NCI-H2196 (cell line): ENCODE measurements at regions not wholly inside any gene's neighbourhood (a gene's known extent, or its start where the extent isn't known, plus 50 kb on each side); places are given as distances from the start of the nearest gene placed in this dataset.
"Not testable (repeated sequence)": the region's sequence is repeated elsewhere in the genome, so short reads cannot be mapped to it uniquely, and the experiment has no call there.

Experiments
- DNase-seq: peaks from one replicate; lab custom pipeline; 2025; ENCODE audit not compliant: unreplicated experiment; lab: John Stamatoyannopoulos, UW

DNA sequence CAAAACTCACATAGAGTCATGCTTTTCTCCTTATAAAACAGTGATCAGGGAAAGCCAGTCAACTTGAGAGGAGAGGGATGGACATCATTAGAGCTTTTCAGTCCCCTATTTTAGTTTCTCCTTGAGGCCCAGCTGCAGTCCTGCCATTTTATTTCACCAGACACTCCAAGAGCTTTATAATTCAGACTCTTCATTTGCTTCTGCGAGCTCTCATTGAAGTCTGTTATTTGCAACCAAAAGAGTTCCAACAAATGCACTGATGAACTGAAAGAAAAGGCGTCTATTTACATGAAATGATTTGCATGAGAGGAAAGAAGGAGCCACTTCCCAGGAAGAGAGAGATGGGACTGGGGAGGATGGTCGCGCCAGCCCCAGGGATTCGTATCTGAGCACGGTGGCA, 86.8 kb downstream of the NDUFA12 start:
- DNase-seq = no peak

DNA sequence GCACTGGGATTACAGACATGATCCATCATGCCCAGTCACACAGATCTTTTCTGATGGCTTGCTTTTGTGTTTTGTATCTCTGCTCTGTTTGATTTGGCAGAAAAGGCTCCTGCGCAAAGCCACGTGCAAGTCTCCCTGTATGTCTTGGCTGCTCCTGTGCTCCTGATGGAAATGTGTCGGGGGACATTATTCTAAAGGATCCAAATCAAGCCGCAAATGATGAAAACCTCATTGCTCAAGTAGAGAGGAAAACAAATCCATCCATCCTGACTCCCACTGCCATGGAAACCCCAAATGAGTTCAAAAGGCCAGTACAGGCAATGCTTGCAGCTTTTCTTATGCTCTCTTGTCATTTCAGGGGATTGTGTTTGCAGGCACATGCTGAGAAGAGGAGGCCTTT, 93.8 kb downstream of the NDUFA12 start:
- no peak for DNase-seq

GRCh38 chr12:94905749-94906148, 97.7 kb downstream of the NDUFA12 start:
- DNase-seq = not testable (repeated sequence)

DNA sequence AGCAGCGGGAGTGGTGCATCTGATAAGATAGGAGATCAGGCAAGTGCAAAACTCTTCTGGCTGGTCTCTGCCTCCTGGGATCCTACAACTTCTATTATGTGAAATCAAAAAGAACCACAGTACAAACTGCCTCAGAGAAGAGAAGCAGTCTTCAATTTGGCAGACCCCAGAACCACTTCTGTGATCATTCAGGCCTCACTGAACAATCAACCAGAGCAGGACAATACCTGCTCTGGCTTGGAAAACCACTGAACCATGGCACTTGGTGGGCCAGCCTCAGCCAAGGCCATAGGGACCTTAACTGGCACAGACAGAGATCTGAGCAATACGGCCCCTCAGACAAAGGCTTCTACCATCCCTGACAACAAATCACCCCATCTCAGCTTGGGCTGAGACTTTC, 103.0 kb downstream of the NDUFA12 start:
- no peak for DNase-seq

DNA sequence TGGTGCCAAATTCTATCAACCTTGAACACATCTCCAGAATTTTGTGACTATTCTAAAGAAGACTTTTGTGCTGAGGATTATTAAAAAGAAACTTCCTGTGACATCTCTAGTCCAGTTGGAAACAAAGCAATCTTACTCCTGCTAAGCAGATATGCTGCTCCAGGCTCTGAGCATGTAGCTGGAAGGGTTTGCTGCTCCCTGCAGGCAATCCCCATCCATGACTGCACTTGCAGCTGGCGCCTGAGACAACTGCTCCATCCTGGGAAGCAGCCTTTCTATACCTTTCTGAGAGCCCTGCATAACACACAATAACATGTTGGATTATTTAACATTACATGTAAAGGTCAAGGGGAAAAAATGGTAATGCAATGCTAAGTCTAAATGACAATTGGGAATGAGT, 105.1 kb downstream of the NDUFA12 start:
- DNase-seq = no peak

- no peak for DNase-seq
Measured at GRCh38 chr12:94892544-94893267, 110.8 kb downstream of the NDUFA12 start.

DNA sequence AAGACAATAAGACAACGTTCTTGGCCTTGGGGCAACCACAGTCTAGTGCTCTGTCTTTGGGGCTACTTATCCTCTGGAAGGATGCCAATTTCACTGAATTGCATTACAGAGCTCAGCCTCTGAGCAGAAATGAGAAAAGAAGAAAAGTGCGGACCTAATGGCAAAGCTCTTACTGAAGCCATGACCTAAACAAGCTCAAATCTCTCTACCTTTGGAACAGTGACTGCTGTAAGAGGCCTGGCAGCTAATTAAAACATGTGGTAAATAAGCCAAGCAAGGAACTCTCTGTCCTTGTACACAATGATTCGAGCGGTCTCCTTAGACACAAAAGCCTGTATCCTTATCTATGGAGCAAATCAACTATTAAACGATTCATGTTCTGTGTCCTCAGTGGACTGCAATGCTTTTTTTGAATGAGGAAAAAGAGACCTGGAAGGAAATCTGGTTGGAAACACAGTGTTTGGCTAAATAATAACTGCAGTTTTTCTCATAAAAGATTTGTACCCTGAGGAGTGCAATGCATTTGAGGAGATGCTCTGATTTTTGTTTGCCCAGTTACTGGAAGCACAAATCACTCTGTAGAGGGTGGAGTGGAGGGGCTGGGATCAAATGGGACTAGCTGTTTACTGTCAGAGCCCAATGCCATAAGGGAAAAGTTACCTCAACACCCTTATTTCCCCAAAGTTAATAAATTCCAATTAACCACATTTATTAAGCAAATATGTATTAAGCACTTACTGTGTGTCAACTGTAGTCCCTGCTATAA, 113.9 kb downstream of the NDUFA12 start:
- no peak for DNase-seq

- DNase-seq = no peak
Measured at GRCh38 chr12:94879542-94879941, 124.0 kb downstream of the NDUFA12 start.

- no peak for DNase-seq
Measured at GRCh38 chr12:94875525-94875924, 128.0 kb downstream of the NDUFA12 start.

DNA sequence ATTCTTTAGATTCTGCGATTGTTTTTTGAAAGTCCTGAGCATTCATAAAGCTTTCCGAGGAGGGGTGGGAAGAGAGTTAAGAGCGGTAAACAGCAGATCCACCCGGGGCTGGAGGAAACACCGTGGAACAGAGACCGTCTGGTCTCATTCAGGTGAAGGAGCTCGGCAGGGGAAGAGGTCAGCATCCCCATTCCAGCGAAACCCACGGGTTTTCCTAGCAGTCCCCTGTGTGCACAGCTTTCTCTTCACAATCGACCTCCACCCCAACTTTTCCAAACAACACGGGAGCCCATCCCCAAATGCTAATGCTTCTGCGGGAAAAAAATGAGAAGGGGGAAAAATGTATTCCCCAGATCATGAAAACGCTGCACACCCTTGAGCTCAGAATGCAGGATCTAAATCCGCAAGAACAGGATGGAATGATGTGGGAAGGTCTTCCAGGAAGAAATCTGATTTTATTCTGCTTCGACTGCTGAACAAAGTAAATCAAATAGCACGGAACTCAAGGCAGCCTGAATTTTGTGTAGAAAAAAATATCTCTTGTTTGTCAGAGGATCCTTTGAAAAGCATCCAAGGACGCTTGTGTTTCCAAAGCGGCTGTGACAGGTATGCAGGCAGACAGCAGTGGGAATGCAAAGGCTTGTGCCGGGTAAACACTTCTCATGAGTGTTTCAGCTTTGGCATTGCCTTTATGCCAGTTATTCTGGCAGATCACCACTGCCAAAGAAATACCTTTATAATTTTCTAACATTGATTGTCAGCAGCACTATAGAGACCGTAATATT, 128.8 kb downstream of the NDUFA12 start:
- no peak for DNase-seq

DNA sequence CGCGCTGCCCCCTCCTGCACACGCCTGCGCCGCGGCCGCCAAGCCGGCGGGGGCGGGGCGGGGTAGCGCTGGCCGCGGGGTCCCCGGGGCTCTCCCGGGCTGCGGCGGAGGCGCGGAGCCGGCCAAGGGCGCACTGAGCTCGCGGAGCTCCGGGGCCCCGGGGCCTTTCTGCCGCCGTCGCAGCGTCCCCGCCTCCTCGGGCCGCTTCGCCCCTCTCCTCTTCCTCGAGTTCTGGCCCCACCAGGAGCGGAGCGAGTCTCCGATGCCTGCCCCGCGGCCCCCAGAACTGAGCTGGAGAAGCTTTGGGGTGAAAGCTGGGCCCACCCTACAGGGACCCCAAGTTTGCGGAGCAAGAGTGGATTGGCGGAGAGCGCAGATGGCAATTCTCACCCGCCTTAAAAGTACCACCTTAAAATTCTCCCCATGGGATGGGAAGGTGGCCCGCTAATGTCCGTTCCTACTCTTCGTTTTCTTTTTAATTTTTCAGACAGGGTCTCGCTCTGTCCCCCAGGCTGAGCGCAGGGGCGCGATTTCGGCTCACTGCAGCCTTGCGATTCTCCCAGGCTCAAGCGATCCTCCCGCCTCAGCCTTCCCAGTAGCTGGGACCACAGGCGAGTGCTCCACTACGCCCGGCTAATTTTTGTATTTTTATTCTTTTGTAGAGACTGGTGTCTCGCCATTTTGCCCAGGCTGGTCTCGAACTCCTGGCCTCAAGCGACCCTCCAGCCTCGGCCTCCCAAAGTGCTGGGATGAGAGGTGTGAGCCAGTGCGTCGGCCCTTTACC, 129.6 kb downstream of the NDUFA12 start:
- no peak for DNase-seq

DNA sequence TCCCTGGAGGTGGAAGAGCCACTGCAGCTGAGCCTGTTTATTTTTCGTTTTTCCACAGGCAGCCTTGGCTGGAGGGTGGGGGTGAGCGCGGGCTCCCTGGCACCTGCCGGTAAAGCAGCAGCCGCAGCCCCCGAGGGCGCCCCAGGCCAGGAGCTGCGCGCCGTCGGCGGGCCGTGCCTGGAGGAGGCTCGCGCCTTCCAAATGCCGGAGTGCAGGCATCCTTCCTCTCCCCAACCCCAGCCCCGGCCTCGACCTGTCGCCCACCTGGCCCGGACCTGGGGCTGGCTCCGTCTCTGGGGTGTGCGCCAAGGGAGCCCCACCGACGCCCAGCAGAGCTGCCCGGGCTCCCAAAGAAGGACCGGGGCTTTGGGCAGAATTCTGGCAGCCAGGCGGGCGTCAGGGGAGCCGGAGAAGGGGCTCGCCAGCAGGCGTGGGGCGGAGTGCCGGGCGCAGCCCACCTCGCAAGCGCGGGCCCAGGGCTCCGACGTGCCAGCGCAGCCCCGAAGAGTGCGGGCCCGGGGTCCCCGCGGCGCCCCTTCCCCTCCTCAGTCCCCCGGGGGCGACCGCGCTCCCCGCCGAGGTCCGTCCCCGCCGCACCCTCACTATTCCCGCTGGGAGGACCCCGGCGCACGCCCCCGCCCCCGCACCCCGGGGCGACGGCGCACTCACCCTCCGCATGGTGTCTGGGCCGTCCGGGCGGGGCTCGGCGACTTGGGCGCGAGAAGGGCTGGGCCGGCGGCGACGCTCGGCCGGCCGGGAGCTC, 130.3 kb downstream of the NDUFA12 start:
- DNase-seq = peak; percentile 26

- DNase-seq = no peak
Measured at GRCh38 chr12:94872671-94872970, 130.9 kb downstream of the NDUFA12 start.

DNA sequence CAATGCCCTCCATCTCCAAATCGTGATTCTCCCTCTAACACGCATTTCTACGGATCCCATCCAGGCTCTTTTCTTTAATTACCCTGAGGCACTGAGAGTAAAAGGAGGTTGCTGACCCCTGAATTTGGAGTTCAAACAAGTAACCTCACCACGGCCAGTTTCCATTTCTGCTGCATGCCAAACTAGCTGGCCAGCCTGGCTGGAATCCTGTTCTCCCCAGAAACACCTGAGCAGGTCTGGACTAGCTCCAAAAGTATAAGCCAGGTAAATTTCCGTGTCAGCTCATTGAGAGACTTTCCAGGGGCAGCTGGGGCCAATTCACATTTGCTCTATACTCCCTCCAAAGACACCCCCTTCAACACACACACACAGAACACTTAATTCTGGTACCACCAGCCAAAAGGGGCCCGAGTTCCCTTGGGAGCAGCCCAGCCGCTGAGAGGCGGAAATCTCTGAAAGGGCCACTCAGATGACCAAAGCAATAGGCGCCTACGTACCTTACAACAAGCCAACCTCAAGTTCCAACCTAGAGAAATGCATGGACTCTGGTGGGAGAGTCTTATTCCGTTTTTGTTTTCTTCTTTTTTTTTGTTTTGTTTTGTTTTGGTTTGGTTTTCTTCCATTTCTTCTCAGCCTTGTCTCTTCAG, 131.4 kb downstream of the NDUFA12 start:
- peak; percentile 13 for DNase-seq

DNA sequence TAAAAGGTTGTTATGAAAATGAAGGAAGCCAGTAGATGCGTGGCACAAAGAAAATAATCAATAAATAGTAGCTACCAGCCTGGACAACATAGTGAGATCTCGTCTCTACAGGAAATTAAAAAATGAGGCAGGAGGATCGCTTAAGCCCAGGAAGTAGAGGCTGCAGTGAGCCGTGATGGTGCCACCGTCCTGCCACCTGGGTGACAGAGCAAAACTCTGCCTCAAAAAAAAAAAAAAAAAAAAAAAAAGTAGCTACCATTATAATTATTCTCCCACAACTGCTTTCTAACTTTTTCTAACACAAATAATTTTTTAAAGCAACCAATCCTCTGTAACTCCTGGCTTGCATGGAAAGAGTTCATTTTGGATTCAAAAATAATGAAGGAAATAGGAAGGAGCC, 133.0 kb downstream of the NDUFA12 start:
- no peak for DNase-seq

DNA sequence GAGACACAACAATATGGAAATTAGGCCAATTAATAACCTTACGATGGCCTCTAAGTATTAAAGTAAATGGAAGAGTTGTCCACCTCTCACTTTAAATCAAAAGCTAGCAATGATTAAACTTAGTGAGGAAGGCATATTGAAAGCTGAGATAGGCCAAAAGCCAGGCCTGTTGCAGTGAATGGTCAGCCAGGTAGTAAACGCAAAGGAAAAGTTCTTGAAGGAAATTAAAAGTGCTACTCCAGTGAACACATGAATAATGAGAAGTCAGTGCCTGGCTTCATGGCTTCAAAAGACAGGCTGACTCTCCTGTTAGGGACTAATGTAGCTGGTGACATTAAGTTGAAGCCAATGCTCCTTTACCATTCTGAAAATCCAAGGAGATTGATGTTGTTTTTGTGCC, 135.3 kb downstream of the NDUFA12 start:
- no peak for DNase-seq

- DNase-seq = no peak
Measured at GRCh38 chr12:94867066-94867855, 136.2 kb downstream of the NDUFA12 start.

DNA sequence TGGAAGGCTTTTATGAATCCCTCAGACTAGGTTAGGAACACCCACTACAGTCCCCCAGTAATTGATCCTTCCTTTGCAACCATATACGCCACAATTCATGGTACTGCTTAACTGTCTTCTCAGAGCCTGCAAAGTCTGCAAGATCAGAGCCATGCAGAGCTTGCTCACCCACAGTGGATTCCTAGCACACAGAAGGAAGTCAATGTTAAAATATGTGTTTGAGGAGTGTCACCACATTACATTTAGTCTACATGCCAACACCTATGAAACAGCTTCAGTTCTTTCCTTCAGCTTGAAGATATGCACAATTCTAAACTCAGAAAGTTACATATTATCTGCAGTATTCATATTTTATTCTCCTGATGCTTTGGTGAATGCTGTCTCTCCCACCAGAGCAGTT, 138.5 kb downstream of the NDUFA12 start:
- DNase-seq = no peak

DNA sequence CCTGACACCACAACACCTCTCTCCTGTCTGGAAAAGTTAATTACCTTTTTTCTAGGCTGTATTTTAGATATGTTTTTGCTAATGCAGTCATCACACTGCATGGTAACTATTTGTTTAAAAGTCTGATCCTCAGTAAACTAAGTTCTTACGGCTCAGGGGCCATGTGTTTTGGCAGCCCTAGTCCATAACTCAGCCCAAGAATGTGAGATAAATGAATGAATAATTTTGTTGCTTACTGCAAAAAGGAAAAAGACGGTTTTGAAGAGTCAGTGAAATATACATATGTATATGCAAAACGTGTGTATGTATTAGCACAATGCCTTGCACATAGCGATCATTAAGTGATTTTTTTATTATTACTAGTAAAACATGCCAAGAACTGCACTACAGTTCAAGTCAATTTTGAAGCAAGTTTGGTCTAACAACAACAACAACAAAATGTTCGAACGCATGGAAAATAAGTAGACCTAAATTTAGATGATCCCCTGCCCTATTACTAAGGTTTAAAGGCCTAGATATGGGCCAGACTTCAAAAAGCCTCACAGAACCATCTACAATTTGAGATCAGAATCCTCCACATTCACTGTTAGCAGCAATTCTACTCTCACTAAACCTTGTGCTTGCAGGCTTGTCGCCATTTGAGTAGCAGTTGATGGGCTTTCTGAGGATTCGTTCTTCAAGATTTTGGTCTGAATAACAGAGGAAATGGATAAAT, 140.0 kb downstream of the NDUFA12 start:
- DNase-seq = no peak
